SK-N-SH (cell line): ENCODE measurements at regions not wholly inside any gene's neighbourhood (a gene's known extent, or its start where the extent isn't known, plus 50 kb on each side); places are given as distances from the start of the nearest gene placed in this dataset.

Experiments used
- CTCF ChIA-PET: fragments of 300-600, 350-600 bp; formaldehyde crosslinking; extraction: SDS; loops from one replicate; lab custom pipeline; 2021; lab: Yijun Ruan, JAX
- POLR2A ChIA-PET: fragments of 350-600 bp; sonication (Branson Sonifier 250); formaldehyde crosslinking; extraction: SDS; loops from one replicate; lab custom pipeline; 2020; ENCODE audit warnings: antibody characterized with exemption, inconsistent platforms; lab: Yijun Ruan, JAX
- DNase-seq: peaks from one replicate; pipeline ENCODE4 v3.0.0; 2012
- H2AFZ ChIP-seq: fragments of 200-600 bp; sonication (generic); 2 replicates; pipeline ENCODE4 v1.8.1; 2016; ENCODE audit warnings: antibody characterized with exemption, mild to moderate bottlenecking, low read depth
- H3F3A ChIP-seq: fragments of 200-600 bp; sonication (generic); replicated peaks from 2 replicates; pipeline ENCODE3; 2016; ENCODE audit warnings: antibody characterized with exemption, mild to moderate bottlenecking; ENCODE audit not compliant: insufficient read depth
- H3K27ac ChIP-seq, 2 experiments: fragments of 200-500 bp in 1 of 2; fragments of 200-600 bp in 1 of 2; sonication (Bioruptor generic) in 1 of 2; sonication (generic), shearing (Covaris generic) in 1 of 2; 2 replicates each; pipeline versions ENCODE4 v1.5.1 to v1.6.1; 2014 to 2016; ENCODE audit warnings: low read depth in 2 of 2, inconsistent platforms in 1 of 2, low read length in 1 of 2, mild to moderate bottlenecking in 1 of 2, mixed read lengths in 1 of 2
- H3K27me3 ChIP-seq: fragments of 200-600 bp; sonication (generic), shearing (Covaris generic); 2 replicates; pipeline ENCODE4 v1.6.1; 2016; ENCODE audit warnings: mixed run types; ENCODE audit not compliant: insufficient read depth
- H3K36me3 ChIP-seq, 2 experiments: fragments of 200-500 bp in 1 of 2; fragments of 200-600 bp in 1 of 2; sonication (Bioruptor generic) in 1 of 2; sonication (generic) in 1 of 2; replicated peaks in 1 of 2; 2 replicates each; pipeline versions ENCODE3 to v1.5.1; 2014 to 2016; ENCODE audit warnings: low read length in 1 of 2, mild to moderate bottlenecking in 1 of 2; ENCODE audit not compliant: insufficient read depth in 2 of 2, control insufficient read depth in 1 of 2
- H3K4me1 ChIP-seq, 2 experiments: fragments of 200-500 bp in 1 of 2; fragments of 200-600 bp in 1 of 2; sonication (Bioruptor generic) in 1 of 2; sonication (generic), shearing (Covaris generic) in 1 of 2; 2 replicates each; pipeline versions ENCODE4 v1.5.1 to v1.6.1; 2014 to 2016; ENCODE audit warnings: low read depth in 1 of 2, low read length in 1 of 2, mixed run types in 1 of 2; ENCODE audit not compliant: insufficient read depth in 2 of 2, control insufficient read depth in 1 of 2
- H3K4me2 ChIP-seq: fragments of 200-600 bp; sonication (generic), shearing (Covaris generic); 2 replicates; pipeline ENCODE4 v1.6.1; 2017; ENCODE audit warnings: mixed run types
- H3K4me3 ChIP-seq, 2 experiments: fragments of 200-500 bp in 1 of 2; fragments of 200-600 bp in 1 of 2; sonication (Bioruptor generic) in 1 of 2; sonication (generic), shearing (Covaris generic) in 1 of 2; 2 replicates each; pipeline versions ENCODE4 v1.5.1 to v1.8.1; 2014 to 2016; ENCODE audit warnings: low read depth in 2 of 2, inconsistent platforms in 1 of 2, low read length in 1 of 2, mild to moderate bottlenecking in 1 of 2, mixed read lengths in 1 of 2, moderate library complexity in 1 of 2
- H3K79me2 ChIP-seq: fragments of 200-600 bp; sonication (generic); 2 replicates; pipeline ENCODE4 v1.8.1; 2017; ENCODE audit warnings: mild to moderate bottlenecking; ENCODE audit not compliant: insufficient read depth
- H3K9ac ChIP-seq: fragments of 200-600 bp; sonication (generic); 2 replicates; pipeline ENCODE4 v1.6.1; 2017; ENCODE audit warnings: mixed run types
- H3K9me2 ChIP-seq: fragments of 200-600 bp; sonication (generic); 2 replicates; pipeline ENCODE4 v1.6.1; 2017; ENCODE audit warnings: mixed run types
- H3K9me3 ChIP-seq: fragments of 200-600 bp; sonication (generic); 2 replicates; pipeline ENCODE4 v1.6.1; 2017; ENCODE audit warnings: mixed run types, mild to moderate bottlenecking, moderate library complexity
- H4K20me1 ChIP-seq: fragments of 200-600 bp; sonication (generic); 2 replicates; pipeline ENCODE4 v1.6.1; 2017; ENCODE audit warnings: mild to moderate bottlenecking, mixed run types; ENCODE audit not compliant: insufficient read depth
- CTCF ChIP-seq: fragments of 200-600 bp; sonication (generic); IDR thresholded peaks from 2 replicates; pipeline ENCODE4 v1.6.1; 2017; ENCODE audit warnings: antibody characterized with exemption, mild to moderate bottlenecking, moderate library complexity
- ELF1 ChIP-seq: IDR thresholded peaks from 2 replicates; pipeline ENCODE4 v1.4.0; 2012
- EP300 ChIP-seq, 2 experiments: IDR thresholded peaks; 2 replicates each; pipeline versions ENCODE4 v1.4.0 to v1.6.1; 2012; ENCODE audit warnings: borderline replicate concordance in 1 of 2, low read depth in 1 of 2, low read length in 1 of 2
- JUND ChIP-seq: IDR thresholded peaks from 2 replicates; pipeline ENCODE4 v1.4.0; 2012
- MAX ChIP-seq: IDR thresholded peaks from 2 replicates; pipeline ENCODE4 v1.4.0; 2012; ENCODE audit warnings: low read depth
- MXI1 ChIP-seq: IDR thresholded peaks from 2 replicates; pipeline ENCODE4 v1.6.1; 2012; ENCODE audit warnings: mild to moderate bottlenecking, low read depth, low read length, improper control_type of control experiment
- NFIC ChIP-seq: IDR thresholded peaks from 2 replicates; pipeline ENCODE4 v1.4.0; 2012; ENCODE audit warnings: borderline replicate concordance
- NRF1 ChIP-seq: IDR thresholded peaks from 2 replicates; pipeline ENCODE4 v1.6.1; 2012; ENCODE audit warnings: low read depth, mild to moderate bottlenecking, low read length
- PBX3 ChIP-seq: IDR thresholded peaks from 2 replicates; pipeline ENCODE4; 2012
- RAD21 ChIP-seq: IDR thresholded peaks from 2 replicates; pipeline ENCODE4 v1.6.1; 2012; ENCODE audit warnings: mild to moderate bottlenecking, low read length
- REST ChIP-seq: IDR thresholded peaks from 2 replicates; pipeline ENCODE4 v1.6.1; 2012; ENCODE audit warnings: mild to moderate bottlenecking, low read depth, low read length, moderate library complexity
- RFX5 ChIP-seq: IDR thresholded peaks from 2 replicates; pipeline ENCODE4 v1.6.1; 2012; ENCODE audit warnings: mild to moderate bottlenecking, improper control_type of control experiment, low read length
- TAF1 ChIP-seq: IDR thresholded peaks from 2 replicates; pipeline ENCODE4 v1.6.1; 2012; ENCODE audit warnings: low read depth, mild to moderate bottlenecking, low read length, moderate library complexity, borderline replicate concordance
- TCF12 ChIP-seq: IDR thresholded peaks from 2 replicates; pipeline ENCODE4 v1.4.0; 2012
- TEAD4 ChIP-seq: IDR thresholded peaks from 2 replicates; pipeline ENCODE4 v1.4.0; 2012; ENCODE audit warnings: mild to moderate bottlenecking, borderline replicate concordance; ENCODE audit not compliant: insufficient read depth
- ZBTB33 ChIP-seq: IDR thresholded peaks from 2 replicates; pipeline ENCODE4 v1.4.0; 2012; ENCODE audit warnings: low read depth, borderline replicate concordance
- WGBS: methylation state at CpG from one replicate; pipeline ENCODE4 v1.1.6; 2017; ENCODE audit warnings: low lambda C conversion rate; 5-methylcytosine and 5-hydroxymethylcytosine counted together
- TF ChIP-seq, protein P1 (sequence below): IDR thresholded peaks from 2 replicates; pipeline ENCODE4 v1.4.0; 2012; ENCODE audit warnings: low read depth, borderline replicate concordance
- TF ChIP-seq, protein P2 (sequence below): fragments of 150-350 bp; IDR thresholded peaks from 2 replicates; pipeline ENCODE4 v1.6.1; 2017; ENCODE audit warnings: antibody characterized with exemption, low read length, low read depth, borderline replicate concordance
- TF ChIP-seq, protein P3 (sequence below): fragments of 150-350 bp; IDR thresholded peaks from 2 replicates; pipeline ENCODE4 v1.6.1; 2016; ENCODE audit warnings: mild to moderate bottlenecking, low read depth, low read length

DNA sequence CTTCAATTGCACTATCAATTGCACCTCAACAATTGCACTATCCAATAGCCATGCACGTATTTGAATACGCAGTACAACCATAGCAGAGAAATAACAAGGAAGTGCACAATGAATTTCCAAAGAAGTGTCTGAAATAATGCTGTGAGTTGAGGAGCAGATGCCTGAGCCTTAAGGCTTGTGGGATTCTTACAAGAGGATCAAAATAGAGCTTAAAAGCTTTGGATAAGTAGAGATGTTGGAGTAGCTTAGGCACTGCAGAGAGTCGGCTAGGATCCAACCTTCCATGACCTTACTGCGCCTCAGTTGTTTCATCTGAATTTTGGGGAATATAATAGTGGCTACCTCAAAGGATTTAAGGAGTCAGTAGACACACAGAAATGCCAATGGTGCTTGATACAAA lies 196.1 kb upstream of the FLRT2 start:
- 81% methylated on average over 4 of the region's 4 CpGs for WGBS
- TF ChIP-seq CTCF (no peak), PBX3 (no peak), NRF1 (no peak), ZBTB33 (no peak), EP300 (IDR thresholded peaks at IDR 0.05; ENCODE audit: borderline replicate concordance in 1 of 2, low read depth in 1 of 2, low read length in 1 of 2) (no peak), MXI1 (no peak), TCF12 (no peak), MAX (no peak), RAD21 (no peak), ELF1 (no peak), REST (no peak), RFX5 (no peak), TAF1 (no peak), JUND (no peak), NFIC (no peak), TEAD4 (no peak)
- TF ChIP-seq, protein P1, sequence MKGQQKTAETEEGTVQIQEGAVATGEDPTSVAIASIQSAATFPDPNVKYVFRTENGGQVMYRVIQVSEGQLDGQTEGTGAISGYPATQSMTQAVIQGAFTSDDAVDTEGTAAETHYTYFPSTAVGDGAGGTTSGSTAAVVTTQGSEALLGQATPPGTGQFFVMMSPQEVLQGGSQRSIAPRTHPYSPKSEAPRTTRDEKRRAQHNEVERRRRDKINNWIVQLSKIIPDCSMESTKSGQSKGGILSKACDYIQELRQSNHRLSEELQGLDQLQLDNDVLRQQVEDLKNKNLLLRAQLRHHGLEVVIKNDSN = no peak
- TF ChIP-seq, protein P2, sequence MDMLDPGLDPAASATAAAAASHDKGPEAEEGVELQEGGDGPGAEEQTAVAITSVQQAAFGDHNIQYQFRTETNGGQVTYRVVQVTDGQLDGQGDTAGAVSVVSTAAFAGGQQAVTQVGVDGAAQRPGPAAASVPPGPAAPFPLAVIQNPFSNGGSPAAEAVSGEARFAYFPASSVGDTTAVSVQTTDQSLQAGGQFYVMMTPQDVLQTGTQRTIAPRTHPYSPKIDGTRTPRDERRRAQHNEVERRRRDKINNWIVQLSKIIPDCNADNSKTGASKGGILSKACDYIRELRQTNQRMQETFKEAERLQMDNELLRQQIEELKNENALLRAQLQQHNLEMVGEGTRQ = no peak
- TF ChIP-seq, protein P3, sequence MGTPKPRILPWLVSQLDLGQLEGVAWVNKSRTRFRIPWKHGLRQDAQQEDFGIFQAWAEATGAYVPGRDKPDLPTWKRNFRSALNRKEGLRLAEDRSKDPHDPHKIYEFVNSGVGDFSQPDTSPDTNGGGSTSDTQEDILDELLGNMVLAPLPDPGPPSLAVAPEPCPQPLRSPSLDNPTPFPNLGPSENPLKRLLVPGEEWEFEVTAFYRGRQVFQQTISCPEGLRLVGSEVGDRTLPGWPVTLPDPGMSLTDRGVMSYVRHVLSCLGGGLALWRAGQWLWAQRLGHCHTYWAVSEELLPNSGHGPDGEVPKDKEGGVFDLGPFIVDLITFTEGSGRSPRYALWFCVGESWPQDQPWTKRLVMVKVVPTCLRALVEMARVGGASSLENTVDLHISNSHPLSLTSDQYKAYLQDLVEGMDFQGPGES = no peak
- TF ChIP-seq, all 33 proteins: peak for 0
- no peaks in the 10 kb centered on the region for H3K9me3 ChIP-seq
- H3K79me2 ChIP-seq = no peaks in the 10 kb centered on the region
- no peaks in the 10 kb centered on the region for H3K36me3 ChIP-seq
- no peak overlapping the region for H3K4me3 ChIP-seq
- no peaks in the 10 kb centered on the region for H3K9me2 ChIP-seq
- H3K27ac ChIP-seq = no peak overlapping the region
- H3K4me1 ChIP-seq = no peaks in the 10 kb centered on the region; a peak in 1 of 4 replicates
- H2AFZ ChIP-seq = no peak overlapping the region
- no peaks in the 10 kb centered on the region for H4K20me1 ChIP-seq
- no peak for DNase-seq
- H3K27me3 ChIP-seq = no peaks in the 10 kb centered on the region
- CTCF ChIA-PET = no interaction called here
- peak overlapping the region; percentile 8; the same call in 1 of the 2 replicates for H3K4me2 ChIP-seq
- POLR2A ChIA-PET = no interaction called here
- no peak overlapping the region for H3K9ac ChIP-seq
- no peaks in the 10 kb centered on the region for H3F3A ChIP-seq
